ENCODE measurements at regions not wholly inside any gene's neighbourhood (a gene's known extent, or its start where the extent isn't known, plus 50 kb on each side); places are given as distances from the start of the nearest gene placed in this dataset.

DNA sequence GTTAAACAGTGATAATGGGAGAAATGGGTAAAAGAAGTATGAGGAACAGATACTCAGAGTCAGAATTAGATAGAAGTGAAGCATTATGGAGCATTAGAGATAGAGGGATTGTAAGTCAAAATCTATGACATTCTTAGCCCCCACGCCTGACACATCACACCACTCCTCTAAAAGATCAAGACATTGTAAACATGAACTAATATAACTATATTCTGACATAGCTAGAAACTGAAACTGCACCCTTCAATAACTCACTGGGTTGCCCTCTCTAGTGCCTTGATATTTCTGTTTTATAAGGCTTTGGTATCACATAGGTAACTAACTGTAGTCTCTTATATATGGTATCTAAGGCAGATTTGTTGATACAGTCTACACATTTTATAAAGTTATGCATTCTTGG, 684.3 kb upstream of the DPPA4 start:
- TF ChIP-seq POLR2A (IDR thresholded peaks at IDR 0.05; ENCODE audit: low read length) = no peak
- TF ChIP-seq GATA1 (IDR thresholded peaks at IDR 0.05; ENCODE audit: low read depth, low read length) = no peak

Data from erythroblast (primary cell).